PC-9 (cell line): ENCODE measurements at regions not wholly inside any gene's neighbourhood (a gene's known extent, or its start where the extent isn't known, plus 50 kb on each side); places are given as distances from the start of the nearest gene placed in this dataset.

ENCODE experiments used
- CTCF ChIP-seq: fragments of 200-600 bp; sonication (generic); conservative IDR thresholded peaks from 2 replicates; pipeline ENCODE4 v1.6.1; 2017; ENCODE audit warnings: mixed run types, antibody characterized with exemption, mild to moderate bottlenecking, moderate library complexity
- EZH2 ChIP-seq: fragments of 200-600 bp; sonication (generic); IDR thresholded peaks from 2 replicates; pipeline ENCODE4 v1.8.0; 2017; ENCODE audit warnings: antibody characterized with exemption, low read depth

- no peak for TF ChIP-seq CTCF
- TF ChIP-seq EZH2, result no peak
Observed at GRCh38 chr17:73718362-73718761, 74.1 kb upstream of the SDK2 start.
